NCI-H146 treated with DMSO at 0.1 percent for 48 hours (cell line): ENCODE measurements at regions not wholly inside any gene's neighbourhood (a gene's known extent, or its start where the extent isn't known, plus 50 kb on each side); places are given as distances from the start of the nearest gene placed in this dataset.
"Not testable (repeated sequence)": the region's sequence is repeated elsewhere in the genome, so short reads cannot be mapped to it uniquely, and the experiment has no call there.

Source experiments
- DNase-seq: peaks from one replicate; lab custom pipeline; 2025; ENCODE audit not compliant: unreplicated experiment; lab: John Stamatoyannopoulos, UW

- DNase-seq = no peak
These were observed 519.7 kb downstream of the PCDH7 start for GRCh38 chr4:31239886-31240285.

GRCh38 chr4:31241504-31242106 is 521.4 kb downstream of the PCDH7 start:
- no peak for DNase-seq

GRCh38 chr4:31246856-31247255 is 526.7 kb downstream of the PCDH7 start:
- DNase-seq = no peak

- DNase-seq = no peak
These were observed 539.0 kb downstream of the PCDH7 start for GRCh38 chr4:31259119-31259518.

- DNase-seq = peak; percentile 90
These were observed 541.5 kb downstream of the PCDH7 start for GRCh38 chr4:31261632-31262031.

- not testable (repeated sequence) for DNase-seq
These were observed 545.9 kb downstream of the PCDH7 start for GRCh38 chr4:31266094-31266493.

GRCh38 chr4:31272331-31273061 is 552.3 kb downstream of the PCDH7 start:
- DNase-seq = no peak

- DNase-seq = no peak
These were observed 555.7 kb downstream of the PCDH7 start for GRCh38 chr4:31275906-31276305.

GRCh38 chr4:31283679-31284078 is 563.5 kb downstream of the PCDH7 start:
- no peak for DNase-seq

- DNase-seq = no peak
These were observed 570.7 kb downstream of the PCDH7 start for GRCh38 chr4:31290836-31291235.

- no peak for DNase-seq
These were observed 571.1 kb downstream of the PCDH7 start for GRCh38 chr4:31291238-31291637.

GRCh38 chr4:31294655-31295480 is 574.7 kb downstream of the PCDH7 start:
- no peak for DNase-seq

GRCh38 chr4:31298737-31299136 is 578.6 kb downstream of the PCDH7 start:
- DNase-seq = no peak

- no peak for DNase-seq
These were observed 586.9 kb downstream of the PCDH7 start for GRCh38 chr4:31307029-31307428.

- no peak for DNase-seq
These were observed 604.6 kb downstream of the PCDH7 start for GRCh38 chr4:31324814-31325213.

GRCh38 chr4:31325300-31325699 is 605.1 kb downstream of the PCDH7 start:
- DNase-seq = no peak

- no peak for DNase-seq
These were observed 606.9 kb downstream of the PCDH7 start for GRCh38 chr4:31327031-31327430.

GRCh38 chr4:31328932-31329331 is 608.8 kb downstream of the PCDH7 start:
- no peak for DNase-seq

GRCh38 chr4:31334086-31334910 is 614.1 kb downstream of the PCDH7 start:
- DNase-seq = no peak

GRCh38 chr4:31338000-31338399 is 617.8 kb downstream of the PCDH7 start:
- DNase-seq = no peak
